ENCODE measurements at regions not wholly inside any gene's neighbourhood (a gene's known extent, or its start where the extent isn't known, plus 50 kb on each side); places are given as distances from the start of the nearest gene placed in this dataset.

DNA sequence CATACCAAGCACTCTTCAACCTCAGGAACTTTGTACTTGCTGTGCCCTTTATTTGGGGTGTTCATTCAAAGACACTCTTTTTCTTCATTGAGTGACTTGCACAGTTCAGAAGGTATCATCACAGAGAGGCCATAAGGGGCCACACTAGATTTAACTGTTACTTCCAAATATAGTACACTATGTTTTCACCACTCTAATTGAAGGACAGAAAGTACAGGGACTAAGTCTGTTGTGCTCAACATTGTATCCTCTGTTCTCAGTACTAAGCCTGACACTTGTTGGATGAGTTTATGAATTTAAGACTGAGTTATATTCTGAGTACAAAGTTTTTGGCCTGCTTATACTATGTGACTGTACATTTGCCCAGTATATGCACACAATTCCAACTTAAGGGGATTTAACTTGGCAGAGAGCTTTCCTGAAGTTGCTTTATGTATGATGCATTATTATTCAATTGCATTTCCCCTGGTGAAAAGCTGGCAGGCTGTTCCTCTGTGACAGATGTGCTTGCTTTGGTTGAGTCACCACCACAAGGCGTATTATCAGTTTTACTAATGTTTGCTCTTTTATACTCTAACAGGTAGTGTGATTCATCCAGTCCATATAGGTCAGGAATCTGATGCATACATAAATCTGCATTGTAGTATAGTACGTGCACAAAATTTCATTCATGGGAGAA lies 714.8 kb downstream of the TLR4 start:
- H3K9me3 ChIP-seq (ENCODE audit: low read length): no peaks in the 10 kb centered on the region
- H3K36me3 ChIP-seq (ENCODE audit: insufficient read depth, low read length): no peaks in the 10 kb centered on the region
- H3F3A ChIP-seq (ENCODE audit: insufficient read depth, low read length, poor library complexity, severe bottlenecking): no peaks in the 10 kb centered on the region
- no peak overlapping the region for H3K9ac ChIP-seq (ENCODE audit: low read length)
- TF ChIP-seq POLR2AphosphoS5 (IDR thresholded peaks at IDR 0.05): no peak
- TF ChIP-seq TAF1 (IDR thresholded peaks at IDR 0.05; ENCODE audit: low read depth): no peak
- no peak for TF ChIP-seq RAD21 (conservative IDR thresholded peaks at IDR 0.05)
- TF ChIP-seq, protein P1, sequence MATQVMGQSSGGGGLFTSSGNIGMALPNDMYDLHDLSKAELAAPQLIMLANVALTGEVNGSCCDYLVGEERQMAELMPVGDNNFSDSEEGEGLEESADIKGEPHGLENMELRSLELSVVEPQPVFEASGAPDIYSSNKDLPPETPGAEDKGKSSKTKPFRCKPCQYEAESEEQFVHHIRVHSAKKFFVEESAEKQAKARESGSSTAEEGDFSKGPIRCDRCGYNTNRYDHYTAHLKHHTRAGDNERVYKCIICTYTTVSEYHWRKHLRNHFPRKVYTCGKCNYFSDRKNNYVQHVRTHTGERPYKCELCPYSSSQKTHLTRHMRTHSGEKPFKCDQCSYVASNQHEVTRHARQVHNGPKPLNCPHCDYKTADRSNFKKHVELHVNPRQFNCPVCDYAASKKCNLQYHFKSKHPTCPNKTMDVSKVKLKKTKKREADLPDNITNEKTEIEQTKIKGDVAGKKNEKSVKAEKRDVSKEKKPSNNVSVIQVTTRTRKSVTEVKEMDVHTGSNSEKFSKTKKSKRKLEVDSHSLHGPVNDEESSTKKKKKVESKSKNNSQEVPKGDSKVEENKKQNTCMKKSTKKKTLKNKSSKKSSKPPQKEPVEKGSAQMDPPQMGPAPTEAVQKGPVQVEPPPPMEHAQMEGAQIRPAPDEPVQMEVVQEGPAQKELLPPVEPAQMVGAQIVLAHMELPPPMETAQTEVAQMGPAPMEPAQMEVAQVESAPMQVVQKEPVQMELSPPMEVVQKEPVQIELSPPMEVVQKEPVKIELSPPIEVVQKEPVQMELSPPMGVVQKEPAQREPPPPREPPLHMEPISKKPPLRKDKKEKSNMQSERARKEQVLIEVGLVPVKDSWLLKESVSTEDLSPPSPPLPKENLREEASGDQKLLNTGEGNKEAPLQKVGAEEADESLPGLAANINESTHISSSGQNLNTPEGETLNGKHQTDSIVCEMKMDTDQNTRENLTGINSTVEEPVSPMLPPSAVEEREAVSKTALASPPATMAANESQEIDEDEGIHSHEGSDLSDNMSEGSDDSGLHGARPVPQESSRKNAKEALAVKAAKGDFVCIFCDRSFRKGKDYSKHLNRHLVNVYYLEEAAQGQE (IDR thresholded peaks at IDR 0.05; ENCODE audit: borderline replicate concordance): no peak
- no peaks in the 10 kb centered on the region for H4K20me1 ChIP-seq (ENCODE audit: insufficient read depth)
- no peak overlapping the region for H3K4me2 ChIP-seq (ENCODE audit: low read length)
- no peak overlapping the region for H3K4me3 ChIP-seq (ENCODE audit: low read length)
- no peak overlapping the region for H2AFZ ChIP-seq (ENCODE audit: low read depth, low read length)
- no peaks in the 10 kb centered on the region for H3K27me3 ChIP-seq (ENCODE audit: insufficient read depth, low read depth, low read length)
- H3K79me2 ChIP-seq (replicated peaks; ENCODE audit: insufficient read depth, low read length): no peaks in the 10 kb centered on the region
- no peaks in the 10 kb centered on the region for H3K9me2 ChIP-seq (ENCODE audit: insufficient read depth, low read length)
- no peak overlapping the region for H3K27ac ChIP-seq (ENCODE audit: low read length)

DNA sequence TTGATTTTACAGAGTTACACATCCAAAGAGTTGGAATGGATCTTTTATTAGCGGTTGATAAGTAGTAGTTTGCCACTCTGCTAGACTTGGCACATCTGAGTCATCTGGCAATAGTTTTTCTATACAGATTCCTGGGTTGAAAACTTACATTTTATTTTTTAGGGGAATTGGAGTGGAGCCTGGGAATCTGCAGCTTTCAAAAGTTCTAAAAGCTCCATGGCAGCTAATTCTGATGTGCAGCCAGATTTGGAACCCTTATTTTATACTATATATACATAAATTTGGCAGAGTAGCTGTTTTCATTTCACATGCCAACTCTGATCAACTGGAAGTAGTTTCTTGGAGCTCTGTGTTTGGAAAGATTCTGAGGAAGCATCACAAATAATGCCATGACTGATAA lies 715.5 kb downstream of the TLR4 start:
- no peaks in the 10 kb centered on the region for H3K79me2 ChIP-seq (replicated peaks; ENCODE audit: insufficient read depth, low read length)
- H3K9me3 ChIP-seq (ENCODE audit: low read length): no peaks in the 10 kb centered on the region
- no peak overlapping the region for H3K4me2 ChIP-seq (ENCODE audit: low read length)
- no peak overlapping the region for H3K4me3 ChIP-seq (ENCODE audit: low read length)
- H3K9ac ChIP-seq (ENCODE audit: low read length): no peak overlapping the region
- H3K27me3 ChIP-seq (ENCODE audit: insufficient read depth, low read depth, low read length): no peaks in the 10 kb centered on the region
- no peak overlapping the region for H3K27ac ChIP-seq (ENCODE audit: low read length)
- no peak overlapping the region for H2AFZ ChIP-seq (ENCODE audit: low read depth, low read length)
- H4K20me1 ChIP-seq (ENCODE audit: insufficient read depth): no peaks in the 10 kb centered on the region
- no peak for TF ChIP-seq SMC3 (conservative IDR thresholded peaks at IDR 0.05; ENCODE audit: poor library complexity)
- TF ChIP-seq, protein P1 (IDR thresholded peaks at IDR 0.05; ENCODE audit: borderline replicate concordance): no peak
- TF ChIP-seq RAD21 (conservative IDR thresholded peaks at IDR 0.05): no peak
- TF ChIP-seq EP300 (conservative IDR thresholded peaks at IDR 0.05; ENCODE audit: poor library complexity, severe bottlenecking): no peak
- TF ChIP-seq POLR2AphosphoS5 (IDR thresholded peaks at IDR 0.05): no peak
- no peak for TF ChIP-seq EZH2 (IDR thresholded peaks at IDR 0.05; ENCODE audit: borderline replicate concordance, insufficient read depth, low read length, poor library complexity, severe bottlenecking)
- TF ChIP-seq, protein P2, sequence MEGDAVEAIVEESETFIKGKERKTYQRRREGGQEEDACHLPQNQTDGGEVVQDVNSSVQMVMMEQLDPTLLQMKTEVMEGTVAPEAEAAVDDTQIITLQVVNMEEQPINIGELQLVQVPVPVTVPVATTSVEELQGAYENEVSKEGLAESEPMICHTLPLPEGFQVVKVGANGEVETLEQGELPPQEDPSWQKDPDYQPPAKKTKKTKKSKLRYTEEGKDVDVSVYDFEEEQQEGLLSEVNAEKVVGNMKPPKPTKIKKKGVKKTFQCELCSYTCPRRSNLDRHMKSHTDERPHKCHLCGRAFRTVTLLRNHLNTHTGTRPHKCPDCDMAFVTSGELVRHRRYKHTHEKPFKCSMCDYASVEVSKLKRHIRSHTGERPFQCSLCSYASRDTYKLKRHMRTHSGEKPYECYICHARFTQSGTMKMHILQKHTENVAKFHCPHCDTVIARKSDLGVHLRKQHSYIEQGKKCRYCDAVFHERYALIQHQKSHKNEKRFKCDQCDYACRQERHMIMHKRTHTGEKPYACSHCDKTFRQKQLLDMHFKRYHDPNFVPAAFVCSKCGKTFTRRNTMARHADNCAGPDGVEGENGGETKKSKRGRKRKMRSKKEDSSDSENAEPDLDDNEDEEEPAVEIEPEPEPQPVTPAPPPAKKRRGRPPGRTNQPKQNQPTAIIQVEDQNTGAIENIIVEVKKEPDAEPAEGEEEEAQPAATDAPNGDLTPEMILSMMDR (IDR thresholded peaks at IDR 0.05; ENCODE audit: poor library complexity, severe bottlenecking): no peak
- no peak for TF ChIP-seq MXI1 (conservative IDR thresholded peaks at IDR 0.05; ENCODE audit: poor library complexity, severe bottlenecking)
- no peak for TF ChIP-seq TAF1 (IDR thresholded peaks at IDR 0.05; ENCODE audit: low read depth)
- H3K9me2 ChIP-seq (ENCODE audit: insufficient read depth, low read length): no peaks in the 10 kb centered on the region
- H3F3A ChIP-seq (ENCODE audit: insufficient read depth, low read length, poor library complexity, severe bottlenecking): no peaks in the 10 kb centered on the region
- no peaks in the 10 kb centered on the region for H3K36me3 ChIP-seq (ENCODE audit: insufficient read depth, low read length)

Measured in neural cell (in vitro differentiated cells).